Activated T-helper 17 cell treated with anti-CD3 and anti-CD28 coated beads, Interleukin-2, amount 50 U/mL, for 72 hours (primary cell): ENCODE measurements at regions not wholly inside any gene's neighbourhood (a gene's known extent, or its start where the extent isn't known, plus 50 kb on each side); places are given as distances from the start of the nearest gene placed in this dataset.
A peak's percentile ranks its signal among the peaks of the same experiment; 100 is the strongest.

Experiments used
- ATAC-seq: fragments of 150-1000 bp; cut with Tn5 transposase; replicated peaks from 2 replicates; pipeline ENCODE4 v1.10.0; 2021; ENCODE audit warnings: mild to moderate bottlenecking, moderate library complexity
- H3K27ac Mint-ChIP-seq: one replicate; pipeline ENCODE4 v1.8.0; 2022; ENCODE audit warnings: mixed read lengths
- H3K27me3 Mint-ChIP-seq: one replicate; pipeline ENCODE4 v1.8.0; 2022; ENCODE audit warnings: mixed read lengths
- H3K36me3 Mint-ChIP-seq: one replicate; pipeline ENCODE4 v1.8.0; 2022; ENCODE audit warnings: low read depth, mild to moderate bottlenecking, mixed read lengths
- H3K4me1 Mint-ChIP-seq: one replicate; pipeline ENCODE4 v1.8.0; 2022; ENCODE audit warnings: mixed read lengths
- H3K4me3 Mint-ChIP-seq: one replicate; pipeline ENCODE4 v1.8.0; 2022; ENCODE audit warnings: mild to moderate bottlenecking, mixed read lengths
- H3K9me3 Mint-ChIP-seq: one replicate; pipeline ENCODE4 v1.8.0; 2022; ENCODE audit warnings: mixed read lengths

- Mint-ChIP-seq H3K4me3 (peak overlapping the region; percentile 83), H3K4me1 (no peaks in the 10 kb centered on the region), H3K27ac (peak overlapping the region; percentile 60), H3K36me3 (no peaks in the 10 kb centered on the region), H3K27me3 (no peaks in the 10 kb centered on the region), H3K9me3 (no peaks in the 10 kb centered on the region)
- ATAC-seq = no peak
Observed at GRCh38 chr6:14210077-14210476, 92.5 kb downstream of the CD83 start.

GRCh38 chr6:14210663-14211561 is 93.3 kb downstream of the CD83 start:
- Mint-ChIP-seq H3K4me1 (no peaks in the 10 kb centered on the region), H3K4me3 (peak overlapping the region; percentile 83), H3K27me3 (no peaks in the 10 kb centered on the region), H3K36me3 (no peaks in the 10 kb centered on the region), H3K27ac (peak overlapping the region; percentile 93), H3K9me3 (no peaks in the 10 kb centered on the region)
- peak; percentile 93 for ATAC-seq

- peak; percentile 27 for ATAC-seq
Observed at GRCh38 chr6:14211562-14211942, 94.0 kb downstream of the CD83 start.

GRCh38 chr6:14212020-14212419 is 94.4 kb downstream of the CD83 start:
- Mint-ChIP-seq H3K36me3 (no peaks in the 10 kb centered on the region), H3K4me3 (peak overlapping the region; percentile 83)

More at GRCh38 chr6:14211562-14211942, 94.0 kb downstream of the CD83 start:
- H3K27me3 Mint-ChIP-seq = no peaks in the 10 kb centered on the region
- H3K27ac Mint-ChIP-seq = peak overlapping the region; percentile 93
- no peaks in the 10 kb centered on the region for H3K9me3 Mint-ChIP-seq
- no peaks in the 10 kb centered on the region for H3K36me3 Mint-ChIP-seq
- peak overlapping the region; percentile 83 for H3K4me3 Mint-ChIP-seq
- H3K4me1 Mint-ChIP-seq = no peaks in the 10 kb centered on the region

GRCh38 chr6:14212632-14213031 is 95.1 kb downstream of the CD83 start:
- Mint-ChIP-seq H3K4me3 (no peak overlapping the region), H3K27ac (no peak overlapping the region), H3K4me1 (peaks cover 4% of the 10 kb centered on the region), H3K36me3 (no peaks in the 10 kb centered on the region), H3K9me3 (no peaks in the 10 kb centered on the region), H3K27me3 (no peaks in the 10 kb centered on the region)
- ATAC-seq = no peak

More at GRCh38 chr6:14212020-14212419, 94.4 kb downstream of the CD83 start:
- ATAC-seq = no peak
- Mint-ChIP-seq H3K27ac (peak overlapping the region; percentile 93), H3K27me3 (no peaks in the 10 kb centered on the region), H3K4me1 (peaks cover 3% of the 10 kb centered on the region), H3K9me3 (no peaks in the 10 kb centered on the region)

- ATAC-seq = peak; percentile 89
- H3K27ac Mint-ChIP-seq = no peak overlapping the region
Observed at GRCh38 chr6:14216946-14217684, 99.5 kb downstream of the CD83 start.

GRCh38 chr6:14217728-14218518 is 100.4 kb downstream of the CD83 start:
- no peaks in the 10 kb centered on the region for H3K27me3 Mint-ChIP-seq
- no peak overlapping the region for H3K27ac Mint-ChIP-seq
- no peak overlapping the region for H3K4me3 Mint-ChIP-seq
- no peaks in the 10 kb centered on the region for H3K9me3 Mint-ChIP-seq
- no peaks in the 10 kb centered on the region for H3K36me3 Mint-ChIP-seq
- no peak for ATAC-seq
- peaks cover 4% of the 10 kb centered on the region for H3K4me1 Mint-ChIP-seq

More at GRCh38 chr6:14216946-14217684, 99.5 kb downstream of the CD83 start:
- Mint-ChIP-seq H3K9me3 (no peaks in the 10 kb centered on the region), H3K27me3 (no peaks in the 10 kb centered on the region), H3K36me3 (no peaks in the 10 kb centered on the region), H3K4me3 (no peak overlapping the region), H3K4me1 (peaks cover 4% of the 10 kb centered on the region)

GRCh38 chr6:14218519-14218800 is 100.9 kb downstream of the CD83 start:
- no peaks in the 10 kb centered on the region for H3K36me3 Mint-ChIP-seq
- no peak overlapping the region for H3K27ac Mint-ChIP-seq
- peaks cover 4% of the 10 kb centered on the region for H3K4me1 Mint-ChIP-seq
- no peaks in the 10 kb centered on the region for H3K9me3 Mint-ChIP-seq
- no peak overlapping the region for H3K4me3 Mint-ChIP-seq
- ATAC-seq = no peak
- H3K27me3 Mint-ChIP-seq = no peaks in the 10 kb centered on the region

- H3K27me3 Mint-ChIP-seq = no peaks in the 10 kb centered on the region
- H3K9me3 Mint-ChIP-seq = no peaks in the 10 kb centered on the region
- H3K4me1 Mint-ChIP-seq = peaks cover 4% of the 10 kb centered on the region
- no peak overlapping the region for H3K27ac Mint-ChIP-seq
- H3K4me3 Mint-ChIP-seq = no peak overlapping the region
- ATAC-seq = no peak
- H3K36me3 Mint-ChIP-seq = no peaks in the 10 kb centered on the region
Observed at GRCh38 chr6:14221564-14222279, 104.2 kb downstream of the CD83 start.

- H3K27me3 Mint-ChIP-seq = no peaks in the 10 kb centered on the region
- no peak for ATAC-seq
- H3K4me1 Mint-ChIP-seq = no peaks in the 10 kb centered on the region
Observed at GRCh38 chr6:14222956-14223355, 105.4 kb downstream of the CD83 start.

GRCh38 chr6:14224359-14225103 is 107.0 kb downstream of the CD83 start:
- Mint-ChIP-seq H3K9me3 (no peaks in the 10 kb centered on the region), H3K27me3 (no peaks in the 10 kb centered on the region), H3K36me3 (no peaks in the 10 kb centered on the region)

More at GRCh38 chr6:14222956-14223355, 105.4 kb downstream of the CD83 start:
- Mint-ChIP-seq H3K27ac (no peak overlapping the region), H3K4me3 (no peak overlapping the region), H3K9me3 (no peaks in the 10 kb centered on the region), H3K36me3 (no peaks in the 10 kb centered on the region)

GRCh38 chr6:14226051-14226660 is 108.6 kb downstream of the CD83 start:
- Mint-ChIP-seq H3K9me3 (no peaks in the 10 kb centered on the region), H3K27me3 (no peaks in the 10 kb centered on the region), H3K36me3 (no peaks in the 10 kb centered on the region), H3K4me1 (no peaks in the 10 kb centered on the region), H3K4me3 (no peak overlapping the region), H3K27ac (no peak overlapping the region)
- no peak for ATAC-seq

More at GRCh38 chr6:14224359-14225103, 107.0 kb downstream of the CD83 start:
- ATAC-seq = no peak
- no peaks in the 10 kb centered on the region for H3K4me1 Mint-ChIP-seq
- H3K27ac Mint-ChIP-seq = no peak overlapping the region
- no peak overlapping the region for H3K4me3 Mint-ChIP-seq

- no peaks in the 10 kb centered on the region for H3K27me3 Mint-ChIP-seq
- no peaks in the 10 kb centered on the region for H3K36me3 Mint-ChIP-seq
- H3K4me1 Mint-ChIP-seq = peaks cover 5% of the 10 kb centered on the region
- H3K27ac Mint-ChIP-seq = no peak overlapping the region
- peak; percentile 84 for ATAC-seq
- no peaks in the 10 kb centered on the region for H3K9me3 Mint-ChIP-seq
- no peak overlapping the region for H3K4me3 Mint-ChIP-seq
Observed at GRCh38 chr6:14228571-14228970, 111.0 kb downstream of the CD83 start.
